NCI-H510A treated with DMSO at 0.1 percent for 48 hours (cell line): ENCODE measurements at regions not wholly inside any gene's neighbourhood (a gene's known extent, or its start where the extent isn't known, plus 50 kb on each side); places are given as distances from the start of the nearest gene placed in this dataset.
"Not testable (repeated sequence)": the region's sequence is repeated elsewhere in the genome, so short reads cannot be mapped to it uniquely, and the experiment has no call there.

Source experiments
- DNase-seq: peaks from one replicate; lab custom pipeline; 2025; lab: John Stamatoyannopoulos, UW

DNA sequence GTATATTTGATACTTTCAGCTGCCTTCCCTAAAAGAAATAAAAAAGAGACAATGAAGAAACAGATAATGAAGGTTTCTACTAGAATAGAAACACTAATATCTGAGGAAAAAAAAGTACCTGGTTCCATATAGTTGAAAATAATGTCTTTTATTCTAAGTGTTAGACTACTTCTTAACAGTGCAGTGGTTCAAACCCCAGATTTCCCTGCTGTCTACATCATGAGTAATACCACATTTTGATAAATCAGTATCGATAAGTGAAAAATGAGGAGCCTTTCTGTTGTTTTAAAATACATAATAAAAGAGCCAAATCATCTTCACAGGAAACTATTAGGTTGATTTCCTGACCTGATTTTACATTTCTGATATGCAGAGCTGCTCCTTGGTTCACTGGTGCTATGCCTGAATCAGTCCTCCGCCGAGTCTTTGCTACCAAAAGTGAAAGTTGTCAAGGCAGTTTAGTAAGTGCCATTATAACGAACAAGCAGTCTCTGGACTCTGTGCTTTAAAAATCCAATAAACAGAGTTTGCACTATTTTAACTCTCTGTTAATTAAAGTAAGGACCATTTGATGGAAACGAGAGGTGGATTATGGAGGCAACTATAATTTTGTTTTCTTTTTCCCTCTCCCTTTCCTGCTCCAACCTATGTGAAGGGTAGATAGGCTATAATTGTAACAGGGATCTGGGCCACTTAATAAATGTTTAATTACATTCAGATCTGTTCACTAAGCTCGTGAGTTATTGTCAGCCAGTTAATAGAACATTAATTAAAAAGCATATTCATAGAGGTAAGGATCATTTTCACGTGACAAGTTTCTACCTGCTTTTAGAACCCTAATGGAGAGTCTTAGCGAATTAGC, 724.5 kb upstream of the RAG2 start:
- no peak for DNase-seq

DNA sequence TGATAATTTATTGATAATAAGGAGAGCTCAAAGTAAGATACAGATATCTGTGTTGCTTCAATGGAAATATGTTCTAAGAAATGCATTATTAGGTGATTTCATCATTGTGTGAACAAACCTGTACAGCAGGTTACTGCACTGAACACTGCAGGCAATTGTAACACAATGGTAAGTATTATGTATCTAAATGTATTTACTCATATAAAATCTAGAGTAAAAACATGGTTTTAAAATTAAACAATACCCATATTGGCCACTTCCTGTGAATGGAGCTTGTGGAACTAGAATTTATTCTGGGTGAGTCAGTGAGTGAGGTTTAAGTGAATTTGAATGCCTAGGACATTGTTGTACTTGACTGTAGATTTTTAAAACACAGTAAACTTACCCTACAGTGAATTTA, 722.9 kb upstream of the RAG2 start:
- no peak for DNase-seq

DNA sequence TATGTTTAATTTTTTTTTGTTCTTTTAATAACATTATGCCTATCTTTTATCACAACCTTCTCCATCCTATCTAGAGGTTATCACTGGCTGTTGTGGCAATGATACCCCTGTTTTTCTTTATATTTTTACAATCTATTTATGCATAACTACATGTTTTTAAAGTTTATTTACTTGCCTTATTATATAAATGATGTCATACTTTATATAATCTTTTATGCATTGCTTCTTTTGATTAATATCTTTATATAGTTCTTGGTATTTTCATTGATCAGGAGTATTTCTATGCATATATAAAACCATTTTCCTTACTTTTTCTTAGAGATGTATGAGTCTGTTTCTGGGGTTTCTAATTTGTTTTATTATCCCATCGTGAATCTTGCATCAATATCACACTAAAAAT, 719.8 kb upstream of the RAG2 start:
- DNase-seq = no peak

DNA sequence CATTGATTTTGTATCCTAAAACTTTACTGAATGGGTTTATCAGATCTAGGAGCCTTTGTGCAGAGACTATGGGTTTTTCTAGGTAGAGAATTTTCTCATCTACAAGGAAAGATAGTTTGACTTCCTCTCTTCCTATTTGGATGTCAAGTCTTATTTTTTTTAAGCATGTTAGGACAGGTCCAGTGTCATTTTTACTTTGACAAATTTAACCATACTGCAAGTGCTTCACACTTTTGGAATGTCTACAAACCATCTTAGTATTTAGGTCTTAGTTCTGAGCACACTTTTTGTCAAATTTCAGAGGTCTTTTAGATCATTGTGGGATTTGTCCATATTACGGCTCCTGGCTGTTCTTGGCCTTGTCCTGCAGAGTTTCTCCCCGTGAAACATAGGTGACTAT, 715.2 kb upstream of the RAG2 start:
- no peak for DNase-seq

DNA sequence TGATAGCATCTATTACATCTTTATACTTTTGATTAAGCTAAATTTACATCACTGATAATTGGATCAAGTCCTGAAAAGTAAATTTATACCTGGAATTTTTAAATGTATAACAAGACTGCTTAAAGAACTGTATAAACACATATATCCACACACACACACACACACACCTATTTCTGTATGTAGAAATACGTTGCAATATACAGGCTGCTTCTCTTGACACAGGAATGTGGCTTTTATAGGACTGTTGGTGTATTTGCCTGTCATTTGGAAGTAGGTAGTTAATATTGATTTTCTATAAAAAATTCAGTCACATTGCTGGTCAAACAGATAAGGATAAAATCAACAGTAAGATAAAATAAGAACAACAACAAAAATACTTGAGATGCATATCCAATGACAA, 708.5 kb upstream of the RAG2 start:
- no peak for DNase-seq

DNA sequence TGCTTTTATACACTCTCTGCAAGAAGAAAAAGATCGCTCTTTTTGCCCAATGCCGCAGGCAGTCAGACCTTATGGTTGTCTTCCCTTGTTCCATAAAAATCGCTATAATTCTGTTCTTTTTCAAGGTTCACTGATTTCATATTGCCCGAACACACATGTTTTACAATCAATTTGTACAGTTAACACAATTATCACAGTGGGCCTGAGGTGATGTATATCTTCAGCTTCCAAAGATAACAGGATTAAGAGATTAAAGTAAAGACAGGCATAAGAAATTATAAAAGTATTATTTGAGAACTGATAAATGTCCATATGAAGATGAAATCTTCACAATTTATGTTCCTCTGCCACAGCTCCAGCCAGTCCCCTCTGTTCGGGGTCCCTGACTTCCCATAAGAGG, 703.4 kb upstream of the RAG2 start:
- DNase-seq = not testable (repeated sequence)

DNA sequence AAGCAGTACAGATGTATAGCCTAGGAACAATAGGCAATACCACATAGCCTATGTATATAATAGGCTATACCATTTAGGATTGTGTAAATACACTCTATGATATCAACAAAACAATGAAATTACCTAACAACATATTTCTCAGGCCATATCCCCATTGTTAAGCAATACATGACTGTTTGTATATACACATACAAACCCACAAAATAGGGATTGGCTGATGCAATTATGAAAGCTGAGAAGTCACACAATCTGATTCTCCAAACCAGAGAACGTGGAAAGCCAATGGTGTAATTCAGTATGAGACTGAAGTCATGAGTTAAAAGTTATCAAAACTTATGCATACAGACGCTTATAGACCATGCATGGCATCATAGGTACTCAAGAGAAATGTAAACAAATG, 700.1 kb upstream of the RAG2 start:
- DNase-seq = no peak

DNA sequence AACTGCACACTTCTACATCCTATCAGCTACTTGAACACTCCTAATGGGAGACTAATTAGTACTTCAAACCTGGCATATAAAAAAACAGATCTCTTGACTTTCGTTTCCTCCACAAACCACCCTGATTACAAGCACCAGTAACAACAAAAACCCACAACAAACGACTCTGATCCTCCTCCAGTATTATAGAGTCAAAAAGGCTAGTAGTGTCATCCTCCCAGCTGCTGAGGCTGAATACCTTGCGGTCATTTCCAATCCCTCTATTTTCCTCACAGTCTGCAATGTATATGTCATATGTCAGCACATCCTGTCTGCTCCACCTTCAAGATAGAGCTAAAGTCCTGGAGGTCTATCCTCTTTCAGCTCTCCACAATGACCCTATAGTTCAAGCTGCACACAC, 688.9 kb upstream of the RAG2 start:
- DNase-seq = no peak

DNA sequence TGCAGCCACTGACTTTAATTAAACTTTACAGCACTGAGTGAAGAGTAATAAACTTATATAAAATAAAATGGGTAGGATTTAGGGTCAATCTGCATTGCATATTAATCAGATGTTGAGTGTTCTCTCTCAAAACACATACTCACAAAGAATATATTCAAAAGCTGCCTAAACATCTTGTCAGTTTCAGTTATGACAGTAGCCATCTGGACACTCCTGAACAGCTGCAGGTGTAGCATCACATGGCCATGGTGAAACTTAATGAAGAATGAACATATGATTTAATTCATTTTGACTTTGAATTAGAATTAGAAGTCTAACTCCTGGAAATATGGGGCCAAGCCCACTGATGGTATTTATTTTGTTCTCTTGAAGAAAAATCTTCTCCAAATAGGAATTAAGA, 684.3 kb upstream of the RAG2 start:
- DNase-seq = no peak

DNA sequence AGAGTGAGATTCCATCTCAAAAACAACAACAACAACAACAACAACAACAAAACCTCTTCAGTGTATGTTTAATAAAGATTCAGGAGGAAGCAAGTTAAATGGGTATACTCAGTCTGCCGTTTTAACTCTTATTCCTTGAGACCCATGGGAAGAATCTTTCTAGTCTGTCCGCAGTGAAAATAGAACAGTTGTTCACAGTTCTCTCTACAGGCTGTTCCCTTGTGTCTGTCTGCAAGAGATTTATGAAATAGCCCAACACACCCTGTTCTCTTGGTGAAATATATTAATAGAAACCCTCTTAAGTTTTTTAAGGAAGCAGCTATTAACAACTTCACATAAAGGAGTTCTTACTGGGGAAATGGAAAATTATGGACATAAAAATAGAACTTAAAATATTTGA, 682.2 kb upstream of the RAG2 start:
- no peak for DNase-seq

DNA sequence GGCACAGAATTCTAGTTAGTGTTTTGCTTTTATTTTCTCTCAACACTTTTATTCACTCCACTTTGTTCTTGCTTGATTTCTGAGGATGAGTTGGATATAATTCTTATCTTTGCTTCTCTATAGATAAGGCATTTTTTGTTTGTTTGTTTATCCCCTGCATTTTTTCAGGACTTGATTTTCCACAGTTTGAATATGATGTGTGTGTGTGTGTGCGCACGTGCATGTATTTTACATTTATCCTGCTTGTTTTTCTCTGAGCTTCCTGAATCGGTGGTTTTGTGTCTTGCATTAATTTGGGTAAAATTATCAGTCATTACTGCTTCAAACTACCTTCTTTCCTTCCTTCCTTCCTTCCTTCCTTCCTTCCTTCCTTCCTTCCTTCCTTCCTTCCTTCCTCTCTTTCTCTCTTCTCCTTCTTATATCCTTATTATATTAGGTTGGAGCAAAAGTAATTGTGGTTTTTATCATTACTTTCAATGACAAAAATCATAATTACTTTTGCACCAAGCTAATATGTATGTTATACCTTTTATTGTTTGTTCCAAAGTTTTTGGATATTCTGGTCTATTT, 679.9 kb upstream of the RAG2 start:
- no peak for DNase-seq

DNA sequence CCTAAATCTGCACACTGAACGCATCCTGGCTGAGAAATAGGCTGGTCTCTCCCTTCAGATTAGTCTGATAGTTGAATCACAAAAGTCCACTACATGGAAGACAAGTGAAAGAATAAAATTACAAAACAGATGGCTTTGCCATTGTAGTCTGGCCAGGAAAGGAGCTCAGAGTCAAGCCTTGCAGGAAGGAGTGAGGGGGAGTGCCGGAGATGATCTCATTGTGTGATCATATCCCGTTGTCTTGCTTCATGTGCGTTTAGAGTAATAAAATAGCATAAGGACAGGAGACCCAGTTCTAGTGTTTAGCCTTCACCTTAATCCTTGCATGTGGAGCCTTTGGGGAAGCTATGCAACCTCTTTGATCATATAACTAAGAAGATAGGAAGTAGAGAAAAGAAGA, 666.7 kb upstream of the RAG2 start:
- DNase-seq = no peak

DNA sequence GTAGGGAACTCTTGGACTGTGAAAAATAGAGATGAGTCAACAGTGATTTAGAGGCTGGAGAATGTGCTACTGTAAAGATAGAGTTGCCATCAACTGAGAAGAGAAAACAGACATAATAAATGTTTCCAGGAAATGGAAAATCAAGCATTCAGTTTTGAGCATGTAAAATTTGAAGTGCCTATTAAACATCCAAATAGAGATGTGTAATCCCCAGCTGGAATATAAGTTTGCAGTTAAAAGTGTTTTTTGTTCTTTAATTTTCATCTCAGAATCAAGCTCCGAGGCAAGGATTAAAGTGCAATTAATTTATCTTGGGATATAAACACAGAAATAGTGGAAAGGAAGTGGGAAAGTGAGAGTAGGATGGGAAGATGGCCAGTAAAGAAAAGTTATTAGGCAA, 666.0 kb upstream of the RAG2 start:
- no peak for DNase-seq

DNA sequence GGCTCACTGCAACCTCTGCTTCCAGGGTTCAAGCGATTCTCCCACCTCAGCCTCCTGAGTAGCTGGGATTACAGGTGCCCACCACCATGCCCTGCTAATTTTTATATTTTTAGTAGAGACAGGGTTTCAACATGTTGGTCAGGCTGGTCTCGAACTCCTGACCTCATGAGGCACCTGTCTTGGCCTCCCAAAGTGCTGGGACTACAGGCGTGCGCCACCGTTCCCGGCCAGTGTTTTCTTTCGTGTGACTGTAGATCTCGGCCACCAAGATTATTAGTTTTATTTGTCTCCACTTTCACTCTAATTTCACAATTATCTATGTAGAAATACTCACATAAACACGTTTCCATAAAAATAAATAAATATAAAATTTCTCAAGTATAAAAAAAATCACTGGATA, 665.4 kb upstream of the RAG2 start:
- DNase-seq = not testable (repeated sequence)

DNA sequence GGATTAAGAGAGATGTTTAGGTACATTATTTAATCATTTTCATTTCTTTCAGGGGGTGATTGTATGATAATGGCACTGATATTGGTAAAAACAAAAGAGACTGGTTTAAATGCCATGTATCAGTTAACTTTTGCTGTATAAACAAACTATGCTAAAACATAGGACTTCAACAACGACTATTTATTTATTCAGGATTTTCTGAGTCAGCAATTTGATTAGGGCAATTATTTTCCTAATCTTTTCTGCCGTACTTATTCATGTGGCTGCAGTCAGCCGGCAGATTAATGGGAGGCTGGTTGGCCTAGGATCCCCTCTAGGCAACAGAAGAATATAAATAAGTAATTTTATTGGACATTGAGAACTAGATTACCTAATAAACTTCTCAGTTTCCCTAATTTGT, 661.7 kb upstream of the RAG2 start:
- no peak for DNase-seq

DNA sequence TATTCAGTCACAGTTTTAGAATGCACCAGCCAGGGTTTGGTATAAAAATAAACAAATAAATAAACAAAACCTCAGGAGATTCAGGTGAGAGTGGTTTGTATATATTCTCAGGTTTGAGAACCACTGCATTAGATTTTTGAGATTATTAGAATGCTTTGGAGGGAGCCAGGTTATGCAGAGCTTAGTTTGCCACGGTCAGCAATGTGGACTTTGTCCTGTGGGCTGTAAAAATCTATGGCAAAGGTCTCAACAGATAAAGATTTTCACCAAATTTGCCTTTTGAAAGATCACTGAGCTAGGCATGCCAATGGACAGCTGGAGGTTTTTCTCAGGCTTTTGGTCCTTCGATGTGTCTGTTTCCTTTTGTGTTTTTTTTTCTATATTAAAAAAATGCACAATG, 650.1 kb upstream of the RAG2 start:
- DNase-seq = no peak

DNA sequence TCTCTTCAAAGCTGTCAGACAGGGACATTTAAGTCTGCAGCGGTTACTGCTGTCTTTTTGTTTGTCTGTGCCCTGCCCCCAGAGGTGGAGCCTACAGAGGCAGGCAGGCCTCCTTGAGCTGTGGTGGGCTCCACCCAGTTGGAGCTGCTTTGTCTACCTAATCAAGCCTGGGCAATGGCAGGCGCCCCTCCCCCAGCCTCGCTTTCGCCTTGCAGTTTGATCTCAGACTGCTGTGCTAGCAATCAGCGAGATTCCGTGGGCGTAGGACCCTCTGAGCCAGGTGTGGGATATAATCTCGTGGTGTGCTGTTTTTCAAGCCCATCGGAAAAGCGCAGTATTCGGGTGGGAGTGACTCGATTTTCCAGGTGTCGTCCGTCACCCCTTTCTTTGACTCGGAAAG, 648.1 kb upstream of the RAG2 start:
- not testable (repeated sequence) for DNase-seq

DNA sequence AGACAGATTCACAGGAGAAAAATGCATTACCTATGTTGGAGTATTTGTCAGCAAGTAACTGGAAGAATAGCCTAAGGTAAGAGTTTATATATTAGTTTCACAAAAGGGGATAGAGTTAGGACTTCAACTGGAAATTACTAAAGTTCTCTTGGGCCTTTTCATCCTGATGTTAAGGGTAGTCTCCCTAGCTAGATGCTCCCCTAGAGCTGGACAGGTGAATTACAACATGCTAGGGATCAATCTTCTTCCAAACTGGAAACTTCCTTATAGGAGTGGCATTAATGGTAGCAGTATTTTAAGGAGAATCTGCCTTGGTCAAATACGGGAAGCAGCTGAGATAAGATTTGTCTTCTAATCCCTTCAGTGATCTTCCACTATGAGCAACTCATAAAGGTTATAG, 632.8 kb upstream of the RAG2 start:
- DNase-seq = no peak

DNA sequence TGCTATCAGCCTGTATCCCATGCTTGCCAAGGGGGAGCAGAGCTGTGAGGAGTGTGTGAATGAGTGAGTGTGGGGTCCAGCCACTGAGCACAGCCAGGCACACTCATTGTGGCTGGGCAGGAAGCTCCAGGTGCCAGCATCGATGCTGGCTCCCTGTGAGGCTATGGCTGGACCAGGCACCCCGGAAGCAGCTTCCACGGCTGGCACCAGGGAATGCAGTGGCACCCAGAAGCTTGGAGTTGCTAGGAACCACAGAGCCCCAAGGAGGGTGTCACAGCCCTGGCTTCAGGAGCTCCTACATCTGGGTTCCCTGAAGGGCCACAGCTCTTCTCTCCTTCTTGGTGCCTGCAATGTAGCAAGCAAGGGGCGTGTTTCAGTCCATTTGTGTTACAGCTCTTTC, 625.9 kb upstream of the RAG2 start:
- DNase-seq = no peak

DNA sequence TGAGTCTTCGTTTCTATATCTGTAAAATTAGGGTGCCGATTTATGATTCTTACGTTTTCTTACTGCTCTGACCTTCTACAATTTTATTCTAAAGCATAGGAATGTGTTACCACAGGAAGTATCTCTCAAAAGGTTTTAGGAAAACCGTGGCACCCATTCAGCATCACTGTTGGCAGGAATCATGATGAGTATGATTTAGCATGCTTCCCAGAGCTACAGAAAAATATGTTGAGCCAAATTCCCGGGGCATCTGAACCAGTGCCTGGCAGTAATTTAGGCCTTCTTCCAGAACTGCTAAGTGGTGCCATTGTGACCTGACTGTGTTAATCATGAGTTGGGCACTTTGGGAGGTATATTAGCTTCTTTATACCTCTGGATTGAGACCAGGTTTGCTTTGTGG, 605.0 kb upstream of the RAG2 start:
- no peak for DNase-seq

DNA sequence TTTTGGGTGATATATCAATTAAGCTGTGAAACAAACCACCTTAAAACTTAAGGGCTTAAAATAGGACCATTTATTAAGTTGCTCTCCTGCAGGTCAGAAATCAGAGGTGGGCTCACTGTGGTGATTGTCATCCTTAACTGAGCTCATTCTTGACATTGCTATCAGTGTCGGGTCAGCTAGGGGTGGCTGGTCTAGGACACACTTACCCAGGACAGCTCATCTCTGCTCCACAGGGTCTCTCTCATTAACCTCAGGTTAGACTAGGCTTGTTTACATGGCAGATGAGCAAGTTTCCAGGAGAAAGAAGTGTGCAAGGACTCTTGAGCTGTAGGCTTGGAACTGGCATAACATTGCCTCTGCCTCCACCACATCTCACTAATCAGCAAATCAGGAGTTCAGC, 601.0 kb upstream of the RAG2 start:
- no peak for DNase-seq

DNA sequence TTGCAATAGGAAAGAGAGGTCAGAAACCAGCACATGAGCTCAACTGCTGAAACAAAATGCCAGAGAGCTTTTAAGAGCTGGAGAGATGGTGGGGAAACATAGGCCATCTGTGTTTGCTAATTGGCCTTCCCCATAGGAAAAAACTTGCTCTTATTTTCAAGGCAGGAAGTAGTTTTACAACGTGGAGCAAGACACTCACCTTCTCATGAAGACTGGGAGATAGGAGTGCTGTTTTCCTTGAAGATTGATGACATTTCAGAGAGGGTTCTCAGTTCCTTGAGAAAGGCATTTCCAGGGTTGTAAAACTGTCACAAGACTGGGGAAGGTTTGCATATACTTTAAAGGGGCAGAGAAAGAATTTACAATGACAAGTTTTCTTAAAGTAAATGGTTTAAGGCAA, 586.3 kb upstream of the RAG2 start:
- DNase-seq = no peak

DNA sequence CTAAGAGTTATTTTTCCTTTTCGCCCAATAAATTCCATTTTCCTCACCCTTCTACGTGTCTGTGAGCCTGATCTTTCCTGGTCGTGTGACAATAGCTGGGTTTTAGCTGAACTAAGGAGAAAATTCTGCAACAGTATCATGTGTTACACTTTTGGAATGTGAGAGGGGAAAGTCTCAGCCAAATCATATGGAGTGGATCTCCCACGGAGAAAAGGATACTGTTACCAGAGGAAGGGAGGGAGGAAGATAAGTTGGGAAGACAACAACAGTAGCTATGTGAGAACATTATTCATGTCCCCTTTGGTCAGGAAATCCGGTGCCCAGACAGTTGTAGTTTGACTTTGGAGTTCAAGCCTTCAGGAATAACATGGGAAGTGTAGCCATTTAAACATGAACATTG, 584.0 kb upstream of the RAG2 start:
- DNase-seq = no peak

DNA sequence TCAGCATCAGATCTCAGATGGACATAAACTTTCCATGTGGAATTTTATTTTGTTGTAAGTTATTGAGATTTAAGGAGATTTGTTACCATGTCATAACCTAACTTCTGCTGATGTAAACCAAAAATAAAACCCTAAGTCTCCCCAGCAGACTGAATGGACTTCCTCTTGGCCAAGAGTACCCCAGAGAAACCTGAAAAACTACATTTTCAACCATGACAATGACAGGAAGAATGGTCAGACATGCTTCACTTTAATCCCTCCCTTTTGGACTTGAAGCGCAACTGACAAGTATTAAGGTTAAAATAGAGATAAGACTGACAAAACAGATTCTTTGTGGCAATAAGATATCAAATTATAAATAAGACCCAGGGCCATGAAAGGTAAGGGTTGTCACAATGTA, 579.7 kb upstream of the RAG2 start:
- DNase-seq = no peak
